HG03095 (cell line): ENCODE measurements at regions not wholly inside any gene's neighbourhood (a gene's known extent, or its start where the extent isn't known, plus 50 kb on each side); places are given as distances from the start of the nearest gene placed in this dataset.

Experiments
- ATAC-seq: cut with Tn5 transposase; IDR thresholded peaks from one replicate; pipeline ENCODE4 v1.9.1; 2021; ENCODE audit warnings: moderate library complexity; ENCODE audit not compliant: unreplicated experiment

DNA sequence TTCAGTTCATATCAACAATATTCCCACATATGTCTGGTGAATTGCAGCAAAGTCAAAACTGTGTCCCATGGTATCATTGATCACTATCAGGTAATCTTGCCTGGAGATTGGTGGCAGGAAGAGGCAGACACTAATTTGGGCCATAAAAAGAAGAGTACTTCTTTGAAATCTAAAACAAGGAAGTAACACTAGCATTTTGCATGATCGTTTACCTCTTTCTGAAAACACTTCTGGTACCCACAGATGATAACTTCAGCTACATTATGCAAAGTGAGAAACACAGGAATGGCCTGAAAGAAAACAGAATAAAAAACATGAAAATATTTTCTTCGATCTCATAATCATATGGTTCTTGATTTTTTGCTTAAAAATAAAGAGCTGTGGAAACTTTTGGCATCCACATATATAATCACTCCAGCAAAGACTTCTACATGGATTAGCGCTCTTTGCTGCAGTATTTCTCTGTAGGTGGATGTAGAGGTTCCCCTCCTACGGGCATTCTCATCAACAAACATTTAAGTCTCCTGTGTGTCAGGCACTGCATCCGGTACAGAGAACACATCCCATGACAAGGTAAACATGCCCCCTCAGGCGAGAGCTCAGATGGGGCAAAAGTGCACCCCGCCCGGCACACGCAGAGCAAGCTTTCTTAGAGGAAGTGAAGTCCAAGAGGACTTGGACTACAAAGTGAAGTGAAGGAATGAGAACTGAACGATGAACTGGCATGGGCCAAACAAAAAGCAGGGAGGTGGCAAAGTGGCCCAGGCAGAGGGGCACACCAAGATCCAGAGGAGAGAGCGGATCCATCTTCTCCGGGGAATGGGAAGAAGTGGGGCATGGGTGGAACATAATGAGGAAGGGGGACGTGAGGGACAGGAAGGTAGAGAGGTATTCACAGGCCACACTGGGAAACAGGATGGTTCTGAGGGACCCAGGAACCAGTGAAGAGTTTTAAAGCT is 68.0 kb upstream of the RIOK3 start:
- no peak for ATAC-seq

DNA sequence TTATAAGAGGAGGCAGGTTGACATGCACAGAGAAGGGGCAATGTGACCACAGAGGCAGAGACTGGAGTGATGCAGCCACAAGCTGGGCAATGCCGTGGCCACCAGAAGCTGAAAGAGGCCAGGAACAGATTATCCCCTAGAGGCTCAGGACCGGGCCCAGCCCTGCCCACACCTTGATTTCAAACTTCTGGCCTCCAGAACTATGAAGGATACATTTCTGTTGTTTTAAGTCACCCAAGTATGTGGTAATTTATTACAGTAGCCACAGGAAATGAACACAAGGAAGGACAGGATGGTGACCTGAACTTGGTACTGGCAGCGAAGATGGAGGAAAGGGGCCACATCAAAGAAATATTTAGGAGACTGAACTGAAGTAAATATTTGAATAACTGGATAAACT is 66.8 kb upstream of the RIOK3 start:
- ATAC-seq: no peak

DNA sequence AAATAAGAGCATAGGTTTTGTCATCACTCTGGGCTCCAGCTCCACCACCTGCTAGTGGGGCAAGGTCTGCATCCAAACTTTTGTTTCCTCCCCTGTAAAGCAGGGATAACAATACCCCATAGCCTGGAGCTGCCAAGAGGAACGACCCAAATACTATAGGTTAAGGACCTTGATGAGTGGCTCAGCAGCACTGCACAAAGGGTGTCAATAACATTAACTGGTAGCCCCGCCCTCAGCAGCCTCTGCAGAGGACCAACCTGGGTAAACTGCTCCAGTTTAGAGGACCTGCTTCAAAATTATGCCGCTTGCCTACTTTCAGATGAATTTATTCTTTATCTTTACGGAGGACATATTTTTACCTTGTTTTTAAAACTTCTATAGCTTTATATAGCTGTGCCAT is 65.8 kb upstream of the RIOK3 start:
- no peak for ATAC-seq

- ATAC-seq: no peak
These were observed 64.7 kb upstream of the RIOK3 start for GRCh38 chr18:23388357-23388756.

DNA sequence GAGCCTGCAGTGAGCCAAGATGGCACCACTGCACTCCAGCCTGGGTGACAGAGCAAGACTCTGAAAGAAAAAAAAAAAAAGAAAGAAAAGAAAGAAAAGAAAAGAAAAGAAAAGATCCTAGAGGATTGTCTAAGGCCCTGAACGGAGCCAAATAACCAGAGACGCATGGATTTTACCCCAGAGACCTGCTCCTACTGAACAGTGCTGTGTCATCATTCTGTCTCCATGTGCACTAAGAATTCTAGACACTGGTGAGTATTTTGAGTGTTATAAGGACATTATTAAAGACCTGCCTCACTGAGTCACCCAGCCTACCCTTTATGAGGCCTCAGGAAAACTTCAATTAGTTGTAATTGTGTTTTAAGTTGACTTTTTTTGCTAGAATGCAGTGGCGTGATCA is 61.9 kb upstream of the RIOK3 start:
- ATAC-seq: no peak

DNA sequence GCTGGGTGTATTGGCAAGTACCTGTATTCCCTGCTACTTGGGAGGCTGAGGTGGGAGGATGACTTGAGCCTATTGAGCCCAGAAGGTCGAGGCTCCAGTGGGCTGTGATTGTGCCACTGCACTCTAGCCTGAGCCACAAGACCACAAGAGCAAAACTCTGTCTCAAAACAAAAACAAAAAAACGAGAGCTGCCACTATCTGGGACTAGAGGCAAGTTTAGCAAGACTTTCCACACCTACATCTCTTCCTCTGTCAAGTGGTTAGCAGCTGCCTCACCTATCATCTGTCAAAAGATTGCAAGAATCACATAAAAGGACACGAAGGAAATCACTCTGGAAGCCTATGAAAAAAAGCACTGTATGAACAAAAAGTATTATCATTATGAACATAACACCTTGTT is 55.2 kb upstream of the RIOK3 start:
- no peak for ATAC-seq

DNA sequence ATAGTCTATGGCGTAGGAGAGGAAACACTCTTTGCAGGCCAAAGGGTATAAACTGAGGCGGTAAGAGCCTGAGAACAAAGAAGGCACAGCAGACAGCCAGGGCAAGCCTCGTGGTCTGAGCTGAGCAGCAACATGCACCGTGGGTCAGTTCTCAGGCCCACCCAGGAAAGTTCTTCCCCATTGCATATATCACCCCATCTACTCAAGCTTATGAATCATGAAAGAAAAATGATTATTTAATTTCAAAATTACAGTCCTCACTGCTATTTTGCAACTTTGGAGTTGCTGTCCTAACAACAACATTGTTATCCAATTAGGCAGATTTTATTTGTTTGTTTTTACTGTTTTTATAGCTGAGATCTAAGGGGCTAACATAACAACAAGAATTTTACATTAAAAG is 54.7 kb upstream of the RIOK3 start:
- ATAC-seq: no peak

DNA sequence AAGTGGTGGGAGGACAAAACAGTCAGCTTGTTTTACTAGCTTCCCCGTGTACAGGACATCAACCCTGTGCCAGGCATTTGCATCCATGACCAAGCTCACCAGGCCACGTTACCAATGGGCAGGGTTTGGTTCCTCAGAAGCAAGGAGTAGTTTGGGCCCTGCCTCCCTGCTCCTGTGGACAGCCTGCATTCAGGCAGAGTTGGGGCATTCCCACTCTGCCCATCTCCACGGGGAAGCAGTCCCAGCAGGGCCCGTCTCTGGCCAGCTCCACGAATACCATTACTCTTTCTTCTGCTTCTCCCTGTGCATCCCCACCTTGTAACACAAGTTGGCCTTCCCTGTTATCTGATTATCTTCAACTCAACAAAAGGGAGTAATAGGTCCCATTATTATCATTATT is 54.0 kb upstream of the RIOK3 start:
- ATAC-seq: no peak

GRCh38 chr18:23400918-23401317 is 52.2 kb upstream of the RIOK3 start:
- no peak for ATAC-seq

GRCh38 chr18:23401400-23402347 is 51.4 kb upstream of the RIOK3 start:
- no peak for ATAC-seq
